Muscle of leg (tissue), 3 donors: ENCODE measurements at regions not wholly inside any gene's neighbourhood (a gene's known extent, or its start where the extent isn't known, plus 50 kb on each side); places are given as distances from the start of the nearest gene placed in this dataset.

Experiments used
- DNase-seq: peaks from one replicate; pipeline ENCODE4 v3.0.0; 2013
- H3K27ac ChIP-seq: one replicate; pipeline ENCODE4 v1.5.1; 2013; ENCODE audit warnings: mild to moderate bottlenecking, low read length, control low read depth
- H3K27me3 ChIP-seq: one replicate; pipeline ENCODE4 v1.6.1; 2013; ENCODE audit warnings: low read length; ENCODE audit not compliant: control insufficient read depth, insufficient read depth
- H3K36me3 ChIP-seq: one replicate; pipeline ENCODE4 v1.6.1; 2013; ENCODE audit warnings: low read length; ENCODE audit not compliant: control insufficient read depth, insufficient read depth
- H3K4me1 ChIP-seq: one replicate; pipeline ENCODE4 v1.6.1; 2013; ENCODE audit warnings: low read length; ENCODE audit not compliant: control insufficient read depth, insufficient read depth
- H3K4me3 ChIP-seq: one replicate; pipeline ENCODE4 v1.5.1; 2013; ENCODE audit warnings: low read length, control low read depth
- H3K9me3 ChIP-seq: replicated peaks from 2 replicates; pipeline ENCODE4 v1.6.1; 2013; ENCODE audit warnings: low read depth, low read length; ENCODE audit not compliant: control insufficient read depth
- WGBS: methylation state at CpG from one replicate; pipeline ENCODE4 v1.1.5; 2013; ENCODE audit warnings: missing lambda C conversion rate; ENCODE audit not compliant: insufficient coverage; 5-methylcytosine and 5-hydroxymethylcytosine counted together

- WGBS, result 67% methylated on average over 1 of the region's 6 CpGs
- H3K36me3 ChIP-seq, result no peaks in the 10 kb centered on the region
- H3K4me3 ChIP-seq, result no peak overlapping the region
- H3K27ac ChIP-seq, result no peak overlapping the region
- H3K27me3 ChIP-seq, result no peaks in the 10 kb centered on the region
- no peaks in the 10 kb centered on the region for H3K9me3 ChIP-seq
- peak; percentile 51 for DNase-seq
- H3K4me1 ChIP-seq, result no peaks in the 10 kb centered on the region
Measured at GRCh38 chr5:67520161-67520908, 323.7 kb upstream of the CD180 start.

DNA sequence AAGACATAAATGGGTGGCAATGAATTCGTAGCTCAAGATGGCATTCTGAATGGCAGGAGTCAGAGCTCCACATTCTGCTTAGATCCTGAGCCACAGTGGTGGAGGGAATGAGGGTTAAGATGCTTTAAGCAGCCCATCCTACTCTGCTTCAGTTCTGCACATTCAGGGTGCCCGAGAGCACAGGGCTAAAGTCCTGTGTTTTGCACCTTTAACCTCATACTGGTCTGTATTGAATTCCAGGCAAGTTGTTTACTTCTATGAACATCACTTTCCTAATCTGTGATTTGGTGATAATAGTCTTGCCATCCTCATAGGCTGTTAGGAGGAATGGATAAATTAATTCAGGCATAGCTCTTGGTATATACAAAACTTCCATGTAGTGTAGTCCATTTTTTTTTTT is 321.6 kb upstream of the CD180 start:
- Histone ChIP-seq H3K27me3 (no peaks in the 10 kb centered on the region), H3K4me1 (no peaks in the 10 kb centered on the region), H3K27ac (no peak overlapping the region), H3K9me3 (no peaks in the 10 kb centered on the region), H3K36me3 (no peaks in the 10 kb centered on the region), H3K4me3 (no peak overlapping the region)
- WGBS, result no CpG with 5 or more reads among the region's 2 CpGs
- no peak for DNase-seq

DNA sequence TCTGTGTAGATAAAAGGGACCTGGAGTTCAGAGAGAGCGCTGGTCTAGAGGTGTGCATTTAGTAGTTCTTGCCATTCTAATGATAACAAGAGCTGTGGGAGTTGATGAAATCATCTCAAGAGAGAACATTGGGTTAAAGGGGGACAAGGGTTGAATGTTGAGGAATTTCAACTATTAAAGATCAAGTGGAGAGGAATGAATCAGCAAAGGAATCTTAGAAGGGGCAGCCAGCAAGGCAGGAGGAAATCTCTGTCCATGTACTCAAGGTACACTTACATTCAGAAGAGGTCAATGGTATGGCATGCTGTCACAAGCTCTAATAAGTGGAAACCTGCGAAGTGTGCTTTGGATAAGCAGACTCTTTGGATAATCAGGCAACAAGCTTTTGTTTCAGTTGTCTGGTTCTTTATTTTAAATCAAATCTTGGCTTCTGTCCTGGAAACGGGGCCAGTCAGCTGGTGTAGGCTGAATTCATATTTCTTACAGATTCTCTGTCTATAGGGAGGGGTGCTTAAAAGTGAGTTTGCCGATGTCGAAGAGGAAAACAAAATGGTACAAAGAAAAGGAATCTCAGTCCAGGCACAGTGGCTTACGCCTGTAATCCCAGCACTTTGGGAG is 320.5 kb upstream of the CD180 start:
- no peak overlapping the region for H3K27ac ChIP-seq
- H3K36me3 ChIP-seq, result no peaks in the 10 kb centered on the region
- H3K4me1 ChIP-seq, result no peaks in the 10 kb centered on the region
- no peak overlapping the region for H3K4me3 ChIP-seq
- WGBS, result 41% methylated on average over 4 of the region's 6 CpGs
- no peaks in the 10 kb centered on the region for H3K9me3 ChIP-seq
- DNase-seq, result peak; percentile 69
- no peaks in the 10 kb centered on the region for H3K27me3 ChIP-seq

DNA sequence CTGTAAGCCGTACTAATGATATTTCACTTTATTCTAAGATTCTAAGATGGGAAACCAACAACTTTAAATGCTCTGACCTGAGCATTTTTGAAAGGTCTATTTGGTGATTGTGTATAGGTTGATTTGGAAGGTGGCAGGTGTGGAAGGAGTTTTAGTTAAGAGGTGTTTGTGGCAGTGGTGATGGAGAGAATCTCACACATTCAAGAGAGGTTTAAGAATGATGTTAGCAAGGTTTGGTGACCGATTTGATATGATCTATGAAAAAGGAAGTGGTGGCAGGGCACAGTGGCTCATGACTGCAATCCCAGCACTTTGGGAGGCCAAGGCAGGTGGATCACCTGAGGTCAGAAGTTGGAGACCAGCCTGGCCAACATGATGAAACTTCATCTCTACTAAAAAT is 319.2 kb upstream of the CD180 start:
- Histone ChIP-seq H3K4me1 (no peaks in the 10 kb centered on the region), H3K27me3 (no peaks in the 10 kb centered on the region), H3K27ac (no peak overlapping the region), H3K36me3 (no peaks in the 10 kb centered on the region), H3K9me3 (no peaks in the 10 kb centered on the region), H3K4me3 (no peak overlapping the region)
- WGBS, result no CpG with 5 or more reads among the region's 2 CpGs
- DNase-seq, result no peak

GRCh38 chr5:67515020-67515689 is 318.6 kb upstream of the CD180 start:
- Histone ChIP-seq H3K36me3 (no peaks in the 10 kb centered on the region), H3K4me3 (no peak overlapping the region), H3K27ac (no peak overlapping the region), H3K9me3 (no peaks in the 10 kb centered on the region), H3K27me3 (no peaks in the 10 kb centered on the region), H3K4me1 (no peaks in the 10 kb centered on the region)
- no peak for DNase-seq
- 95% methylated on average over 3 of the region's 7 CpGs for WGBS

- WGBS, result no CpG with 5 or more reads among the region's 1 CpG
- no peaks in the 10 kb centered on the region for H3K27me3 ChIP-seq
- no peak overlapping the region for H3K27ac ChIP-seq
- H3K4me3 ChIP-seq, result no peak overlapping the region
- H3K36me3 ChIP-seq, result no peaks in the 10 kb centered on the region
- H3K9me3 ChIP-seq, result no peaks in the 10 kb centered on the region
- no peaks in the 10 kb centered on the region for H3K4me1 ChIP-seq
- DNase-seq, result no peak
Measured at GRCh38 chr5:67512758-67513157, 316.2 kb upstream of the CD180 start.

GRCh38 chr5:67511911-67512310 is 315.3 kb upstream of the CD180 start:
- H3K27ac ChIP-seq, result no peak overlapping the region
- H3K4me1 ChIP-seq, result no peaks in the 10 kb centered on the region
- no CpG with 5 or more reads among the region's 1 CpG for WGBS
- H3K4me3 ChIP-seq, result no peak overlapping the region
- H3K27me3 ChIP-seq, result no peaks in the 10 kb centered on the region
- no peak for DNase-seq
- no peaks in the 10 kb centered on the region for H3K36me3 ChIP-seq
- no peaks in the 10 kb centered on the region for H3K9me3 ChIP-seq

GRCh38 chr5:67510204-67510603 is 313.6 kb upstream of the CD180 start:
- Histone ChIP-seq H3K27me3 (no peaks in the 10 kb centered on the region), H3K9me3 (no peaks in the 10 kb centered on the region), H3K4me3 (no peak overlapping the region), H3K4me1 (no peaks in the 10 kb centered on the region), H3K27ac (no peak overlapping the region), H3K36me3 (no peaks in the 10 kb centered on the region)
- DNase-seq, result no peak

GRCh38 chr5:67509402-67510186 is 313.0 kb upstream of the CD180 start:
- WGBS, result no CpG with 5 or more reads among the region's 5 CpGs
- DNase-seq, result no peak
- no peaks in the 10 kb centered on the region for H3K27me3 ChIP-seq
- no peak overlapping the region for H3K27ac ChIP-seq
- no peak overlapping the region for H3K4me3 ChIP-seq
- no peaks in the 10 kb centered on the region for H3K9me3 ChIP-seq
- no peaks in the 10 kb centered on the region for H3K4me1 ChIP-seq
- no peaks in the 10 kb centered on the region for H3K36me3 ChIP-seq

DNA sequence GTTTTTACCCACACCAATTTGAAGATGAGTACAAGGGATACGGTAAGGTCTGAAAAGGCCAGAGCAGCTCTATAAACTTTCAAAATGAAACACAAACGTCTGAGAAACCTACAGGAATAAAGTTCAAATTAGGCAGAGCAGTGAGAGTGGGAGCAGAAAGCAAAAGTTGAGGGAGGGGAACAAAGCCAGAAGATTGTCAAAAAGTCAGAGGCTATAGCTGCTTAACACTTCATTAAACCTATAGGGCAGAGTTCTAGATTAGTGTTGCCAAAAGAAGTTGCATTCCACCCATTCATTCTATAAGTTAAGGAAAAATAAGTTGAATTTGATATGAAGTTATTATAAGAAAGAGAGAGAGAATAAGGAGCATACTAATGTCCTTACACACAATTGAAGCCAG is 309.6 kb upstream of the CD180 start:
- no peaks in the 10 kb centered on the region for H3K36me3 ChIP-seq
- no peaks in the 10 kb centered on the region for H3K27me3 ChIP-seq
- no peaks in the 10 kb centered on the region for H3K9me3 ChIP-seq
- H3K4me3 ChIP-seq, result no peak overlapping the region
- no peaks in the 10 kb centered on the region for H3K4me1 ChIP-seq
- H3K27ac ChIP-seq, result no peak overlapping the region
- DNase-seq, result no peak
- no CpG with 5 or more reads among the region's 2 CpGs for WGBS
